Left lung (tissue), 4 donors: ENCODE measurements at regions not wholly inside any gene's neighbourhood (a gene's known extent, or its start where the extent isn't known, plus 50 kb on each side); places are given as distances from the start of the nearest gene placed in this dataset.

Experiments used
- ATAC-seq: fragments of 200-7000 bp; cut with Tn5 transposase; one replicate; pipeline ENCODE4 v1.9.1; 2020; ENCODE audit warnings: moderate library complexity
- DNase-seq, 4 donors: peaks; one replicate each; pipeline ENCODE4 v3.0.0-alpha.2; 2013 to 2020
- H3K27ac ChIP-seq, 2 donors: fragments of 200-600 bp; sonication (generic) in 1 of 2; one replicate each; pipeline versions ENCODE4 v1.5.0 to v1.8.0; 2020 to 2021
- H3K27me3 ChIP-seq, 2 donors: fragments of 200-600 bp; sonication (generic) in 1 of 2; one replicate each; pipeline versions ENCODE4 v1.5.0 to v1.8.0; 2020 to 2021
- H3K36me3 ChIP-seq, 2 donors: fragments of 200-600 bp; sonication (generic) in 1 of 2; one replicate each; pipeline versions ENCODE4 v1.5.0 to v1.8.0; 2020 to 2021
- H3K4me1 ChIP-seq, 2 donors: fragments of 200-600 bp; one replicate each; pipeline ENCODE4 v1.8.0; 2021
- H3K4me3 ChIP-seq, 2 donors: fragments of 200-600 bp; sonication (generic) in 1 of 2; one replicate each; pipeline versions ENCODE4 v1.5.0 to v1.8.0; 2020 to 2021; ENCODE audit warnings: mild to moderate bottlenecking in 1 of 2
- H3K9me3 ChIP-seq, 2 donors: fragments of 200-600 bp; sonication (generic) in 1 of 2; one replicate each; pipeline versions ENCODE4 v1.5.0 to v1.8.0; 2020 to 2021
- CTCF ChIP-seq, 2 donors: fragments of 200-600 bp; sonication (generic) in 1 of 2; IDR thresholded peaks; one replicate each; pipeline versions ENCODE4 v1.5.0 to v1.8.0; 2021; ENCODE audit warnings: antibody characterized with exemption in 2 of 2
- intact Hi-C, 2 donors: fragments of 100-400 bp; cut with DNase I; formaldehyde crosslinking; loops; one replicate each; pipeline versions ENCODE4 v1.11.2 to v1.14.2; 2022
- donor health status: DM: no; HTN: yes; CAD: no.
- donor health status: DM: no; HTN: no; CAD: no.

- no peak for ATAC-seq
- no peak for DNase-seq
These were observed 1719.7 kb upstream of the PIK3C3 start for GRCh38 chr18:40235323-40235722.

GRCh38 chr18:40233931-40234616 is 1721.0 kb upstream of the PIK3C3 start:
- DNase-seq = no peak

More at GRCh38 chr18:40235323-40235722, 1719.7 kb upstream of the PIK3C3 start:
- H3K36me3 ChIP-seq = no peaks in the 10 kb centered on the region
- no peak overlapping the region for H3K4me3 ChIP-seq
- H3K4me1 ChIP-seq = no peaks in the 10 kb centered on the region
- H3K27me3 ChIP-seq = no peaks in the 10 kb centered on the region
- H3K27ac ChIP-seq = no peak overlapping the region
- intact Hi-C loops = no loop called here
- no peak for TF ChIP-seq CTCF (IDR thresholded peaks at IDR 0.05)
- peaks cover 0 to 3% of the 10 kb centered on the region in 2 donors for H3K9me3 ChIP-seq

GRCh38 chr18:40222776-40223175 is 1732.3 kb upstream of the PIK3C3 start:
- no peaks in the 10 kb centered on the region for H3K36me3 ChIP-seq
- TF ChIP-seq CTCF (IDR thresholded peaks at IDR 0.05) = no peak
- ATAC-seq = no peak
- DNase-seq = no peak
- no peaks in the 10 kb centered on the region for H3K4me1 ChIP-seq
- H3K9me3 ChIP-seq = peaks cover 0 to 2% of the 10 kb centered on the region in 2 donors
- no peak overlapping the region for H3K27ac ChIP-seq
- no peak overlapping the region for H3K4me3 ChIP-seq
- intact Hi-C loops = no loop called here
- H3K27me3 ChIP-seq = no peaks in the 10 kb centered on the region

More at GRCh38 chr18:40233931-40234616, 1721.0 kb upstream of the PIK3C3 start:
- H3K36me3 ChIP-seq = no peaks in the 10 kb centered on the region
- intact Hi-C loops = no loop called here
- ATAC-seq = no peak
- H3K4me3 ChIP-seq = no peak overlapping the region
- peaks cover 0 to 3% of the 10 kb centered on the region in 2 donors for H3K9me3 ChIP-seq
- H3K27me3 ChIP-seq = no peaks in the 10 kb centered on the region
- no peak for TF ChIP-seq CTCF (IDR thresholded peaks at IDR 0.05)
- no peak overlapping the region for H3K27ac ChIP-seq
- H3K4me1 ChIP-seq = no peaks in the 10 kb centered on the region

GRCh38 chr18:40216856-40217255 is 1738.2 kb upstream of the PIK3C3 start:
- H3K27ac ChIP-seq = no peak overlapping the region
- intact Hi-C loops = no loop called here
- no peaks in the 10 kb centered on the region for H3K9me3 ChIP-seq
- no peaks in the 10 kb centered on the region for H3K36me3 ChIP-seq
- peak in 2 of 4 donors; percentile 22 to 28 for DNase-seq
- ATAC-seq = no peak
- H3K4me3 ChIP-seq = no peak overlapping the region
- no peaks in the 10 kb centered on the region for H3K27me3 ChIP-seq
- no peak for TF ChIP-seq CTCF (IDR thresholded peaks at IDR 0.05)
- H3K4me1 ChIP-seq = no peaks in the 10 kb centered on the region

GRCh38 chr18:40215979-40216378 is 1739.1 kb upstream of the PIK3C3 start:
- DNase-seq (no peak), ATAC-seq (no peak)
- Histone ChIP-seq H3K27me3 (no peaks in the 10 kb centered on the region), H3K9me3 (no peaks in the 10 kb centered on the region), H3K27ac (no peak overlapping the region), H3K4me3 (no peak overlapping the region), H3K4me1 (no peaks in the 10 kb centered on the region), H3K36me3 (no peaks in the 10 kb centered on the region)
- intact Hi-C loops = no loop called here
- TF ChIP-seq CTCF (IDR thresholded peaks at IDR 0.05) = no peak
